Esophagus muscularis mucosa (tissue), 4 donors: ENCODE measurements at regions not wholly inside any gene's neighbourhood (a gene's known extent, or its start where the extent isn't known, plus 50 kb on each side); places are given as distances from the start of the nearest gene placed in this dataset.

ENCODE experiments used
- CTCF ChIP-seq, 3 experiments: fragments of 200-600 bp in 2 of 3; fragments of 450-650 bp in 1 of 3; sonication (generic) in 2 of 3; IDR thresholded peaks; one replicate each; pipeline ENCODE4 v1.5.1; 2017 to 2019; ENCODE audit warnings: antibody characterized with exemption in 3 of 3, mild to moderate bottlenecking in 2 of 3, moderate library complexity in 1 of 3
- EP300 ChIP-seq: sonication (generic); formaldehyde crosslinking; IDR thresholded peaks from one replicate; pipeline ENCODE4 v1.6.1; 2017; ENCODE audit warnings: antibody characterized with exemption
- POLR2A ChIP-seq: fragments of 450-650 bp; IDR thresholded peaks from one replicate; pipeline ENCODE4 v1.6.1; 2017; ENCODE audit warnings: antibody characterized with exemption, moderate library complexity, mild to moderate bottlenecking, low read depth
- POLR2AphosphoS5 ChIP-seq, 2 donors: sonication (generic); formaldehyde crosslinking; IDR thresholded peaks; one replicate each; pipeline ENCODE4 v1.6.1; 2017; ENCODE audit warnings: antibody characterized with exemption in 2 of 2

GRCh38 chr3:194976874-194977273 is 291.2 kb downstream of the FAM43A start:
- TF ChIP-seq POLR2AphosphoS5 (IDR thresholded peaks at IDR 0.05), result no peak
- no peak for TF ChIP-seq CTCF (IDR thresholded peaks at IDR 0.05)
- no peak for TF ChIP-seq POLR2A
- no peak for TF ChIP-seq EP300
